HEK293 (cell line): ENCODE measurements at regions not wholly inside any gene's neighbourhood (a gene's known extent, or its start where the extent isn't known, plus 50 kb on each side); places are given as distances from the start of the nearest gene placed in this dataset.

Experiments used
- ZBTB26 ChIP-seq: fragments of 450-650 bp; formaldehyde crosslinking; optimal IDR thresholded peaks from 2 replicates; pipeline ENCODE3; 2016; ENCODE audit warnings: missing biosample characterization, mild to moderate bottlenecking, missing genetic modification characterization
- ZNF76 ChIP-seq: fragments of 450-650 bp; formaldehyde crosslinking; IDR thresholded peaks from 2 replicates; pipeline ENCODE4; 2016; ENCODE audit warnings: low read depth, missing biosample characterization, missing genetic modification characterization, borderline replicate concordance
- TF ChIP-seq, protein P1 (sequence below): fragments of 450-650 bp; formaldehyde crosslinking; IDR thresholded peaks from 2 replicates; pipeline ENCODE4 v1.5.1; 2016; ENCODE audit warnings: missing biosample characterization, missing genetic modification characterization
- TF ChIP-seq, protein P2 (sequence below): fragments of 450-650 bp; formaldehyde crosslinking; conservative IDR thresholded peaks from 2 replicates; pipeline ENCODE4 v1.5.1; 2016; ENCODE audit warnings: low read depth, missing biosample characterization, missing genetic modification characterization

GRCh38 chr12:58386136-58386535 lies 444.8 kb downstream of the ATP23 start:
- TF ChIP-seq, protein P1, sequence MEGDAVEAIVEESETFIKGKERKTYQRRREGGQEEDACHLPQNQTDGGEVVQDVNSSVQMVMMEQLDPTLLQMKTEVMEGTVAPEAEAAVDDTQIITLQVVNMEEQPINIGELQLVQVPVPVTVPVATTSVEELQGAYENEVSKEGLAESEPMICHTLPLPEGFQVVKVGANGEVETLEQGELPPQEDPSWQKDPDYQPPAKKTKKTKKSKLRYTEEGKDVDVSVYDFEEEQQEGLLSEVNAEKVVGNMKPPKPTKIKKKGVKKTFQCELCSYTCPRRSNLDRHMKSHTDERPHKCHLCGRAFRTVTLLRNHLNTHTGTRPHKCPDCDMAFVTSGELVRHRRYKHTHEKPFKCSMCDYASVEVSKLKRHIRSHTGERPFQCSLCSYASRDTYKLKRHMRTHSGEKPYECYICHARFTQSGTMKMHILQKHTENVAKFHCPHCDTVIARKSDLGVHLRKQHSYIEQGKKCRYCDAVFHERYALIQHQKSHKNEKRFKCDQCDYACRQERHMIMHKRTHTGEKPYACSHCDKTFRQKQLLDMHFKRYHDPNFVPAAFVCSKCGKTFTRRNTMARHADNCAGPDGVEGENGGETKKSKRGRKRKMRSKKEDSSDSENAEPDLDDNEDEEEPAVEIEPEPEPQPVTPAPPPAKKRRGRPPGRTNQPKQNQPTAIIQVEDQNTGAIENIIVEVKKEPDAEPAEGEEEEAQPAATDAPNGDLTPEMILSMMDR (tag by site-specific recombination): no peak
- TF ChIP-seq ZBTB26 (no peak), ZNF76 (no peak)
- TF ChIP-seq, protein P2, sequence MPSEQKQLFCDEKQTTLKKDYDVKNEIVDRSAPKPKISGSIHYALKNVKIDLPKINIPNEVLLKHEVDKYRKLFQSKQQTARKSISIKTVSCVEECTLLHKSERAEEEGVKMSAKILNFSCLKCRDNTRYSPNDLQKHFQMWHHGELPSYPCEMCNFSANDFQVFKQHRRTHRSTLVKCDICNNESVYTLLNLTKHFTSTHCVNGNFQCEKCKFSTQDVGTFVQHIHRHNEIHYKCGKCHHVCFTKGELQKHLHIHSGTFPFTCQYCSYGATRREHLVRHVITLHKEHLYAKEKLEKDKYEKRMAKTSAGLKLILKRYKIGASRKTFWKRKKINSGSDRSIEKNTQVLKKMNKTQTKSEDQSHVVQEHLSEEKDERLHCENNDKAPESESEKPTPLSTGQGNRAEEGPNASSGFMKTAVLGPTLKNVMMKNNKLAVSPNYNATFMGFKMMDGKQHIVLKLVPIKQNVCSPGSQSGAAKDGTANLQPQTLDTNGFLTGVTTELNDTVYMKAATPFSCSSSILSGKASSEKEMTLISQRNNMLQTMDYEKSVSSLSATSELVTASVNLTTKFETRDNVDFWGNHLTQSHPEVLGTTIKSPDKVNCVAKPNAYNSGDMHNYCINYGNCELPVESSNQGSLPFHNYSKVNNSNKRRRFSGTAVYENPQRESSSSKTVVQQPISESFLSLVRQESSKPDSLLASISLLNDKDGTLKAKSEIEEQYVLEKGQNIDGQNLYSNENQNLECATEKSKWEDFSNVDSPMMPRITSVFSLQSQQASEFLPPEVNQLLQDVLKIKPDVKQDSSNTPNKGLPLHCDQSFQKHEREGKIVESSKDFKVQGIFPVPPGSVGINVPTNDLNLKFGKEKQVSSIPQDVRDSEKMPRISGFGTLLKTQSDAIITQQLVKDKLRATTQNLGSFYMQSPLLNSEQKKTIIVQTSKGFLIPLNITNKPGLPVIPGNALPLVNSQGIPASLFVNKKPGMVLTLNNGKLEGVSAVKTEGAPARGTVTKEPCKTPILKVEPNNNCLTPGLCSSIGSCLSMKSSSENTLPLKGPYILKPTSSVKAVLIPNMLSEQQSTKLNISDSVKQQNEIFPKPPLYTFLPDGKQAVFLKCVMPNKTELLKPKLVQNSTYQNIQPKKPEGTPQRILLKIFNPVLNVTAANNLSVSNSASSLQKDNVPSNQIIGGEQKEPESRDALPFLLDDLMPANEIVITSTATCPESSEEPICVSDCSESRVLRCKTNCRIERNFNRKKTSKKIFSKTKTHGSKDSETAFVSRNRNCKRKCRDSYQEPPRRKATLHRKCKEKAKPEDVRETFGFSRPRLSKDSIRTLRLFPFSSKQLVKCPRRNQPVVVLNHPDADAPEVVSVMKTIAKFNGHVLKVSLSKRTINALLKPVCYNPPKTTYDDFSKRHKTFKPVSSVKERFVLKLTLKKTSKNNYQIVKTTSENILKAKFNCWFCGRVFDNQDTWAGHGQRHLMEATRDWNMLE (tag by site-specific recombination): no peak
